ENCODE measurements at regions not wholly inside any gene's neighbourhood (a gene's known extent, or its start where the extent isn't known, plus 50 kb on each side); places are given as distances from the start of the nearest gene placed in this dataset.

DNA sequence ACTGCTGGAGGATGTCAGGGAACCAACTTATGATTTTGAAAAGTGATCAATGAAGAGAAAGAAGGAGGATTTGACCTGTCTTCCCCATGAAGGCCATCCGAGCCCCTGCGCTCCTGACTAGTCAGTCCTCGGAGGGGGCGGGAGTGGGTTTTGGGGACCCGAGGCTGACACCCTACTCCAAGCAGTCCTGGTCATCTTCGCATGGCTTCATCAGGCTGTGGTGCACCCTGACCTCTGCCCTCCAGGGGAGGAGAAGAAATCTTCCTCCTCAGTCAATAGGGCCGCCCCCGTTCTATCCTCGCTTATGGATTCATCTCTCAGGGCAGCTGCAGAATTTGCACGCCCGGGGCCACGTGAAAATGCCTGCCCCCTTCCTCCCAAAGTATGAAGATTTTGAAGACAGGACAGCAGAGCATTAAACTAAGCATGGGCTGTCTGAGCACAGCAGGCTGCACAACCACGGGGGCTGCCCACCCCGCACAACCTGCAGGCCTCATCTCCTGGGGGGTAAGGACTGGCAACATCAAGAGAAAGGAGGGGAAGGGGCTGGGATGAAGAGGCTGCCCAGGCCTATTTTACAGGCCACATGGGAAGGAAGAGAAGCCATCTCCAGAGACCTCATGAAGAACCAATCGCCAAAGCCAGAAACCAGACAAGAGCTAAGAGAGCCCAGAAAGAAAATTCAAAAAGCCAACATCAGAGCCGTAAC is 138.1 kb upstream of the PHACTR3 start:
- no peak for DNase-seq (ENCODE audit: low read depth)
- no peak overlapping the region for H3K4me3 ChIP-seq (ENCODE audit: low read depth, low read length)
- TF ChIP-seq, protein P1, sequence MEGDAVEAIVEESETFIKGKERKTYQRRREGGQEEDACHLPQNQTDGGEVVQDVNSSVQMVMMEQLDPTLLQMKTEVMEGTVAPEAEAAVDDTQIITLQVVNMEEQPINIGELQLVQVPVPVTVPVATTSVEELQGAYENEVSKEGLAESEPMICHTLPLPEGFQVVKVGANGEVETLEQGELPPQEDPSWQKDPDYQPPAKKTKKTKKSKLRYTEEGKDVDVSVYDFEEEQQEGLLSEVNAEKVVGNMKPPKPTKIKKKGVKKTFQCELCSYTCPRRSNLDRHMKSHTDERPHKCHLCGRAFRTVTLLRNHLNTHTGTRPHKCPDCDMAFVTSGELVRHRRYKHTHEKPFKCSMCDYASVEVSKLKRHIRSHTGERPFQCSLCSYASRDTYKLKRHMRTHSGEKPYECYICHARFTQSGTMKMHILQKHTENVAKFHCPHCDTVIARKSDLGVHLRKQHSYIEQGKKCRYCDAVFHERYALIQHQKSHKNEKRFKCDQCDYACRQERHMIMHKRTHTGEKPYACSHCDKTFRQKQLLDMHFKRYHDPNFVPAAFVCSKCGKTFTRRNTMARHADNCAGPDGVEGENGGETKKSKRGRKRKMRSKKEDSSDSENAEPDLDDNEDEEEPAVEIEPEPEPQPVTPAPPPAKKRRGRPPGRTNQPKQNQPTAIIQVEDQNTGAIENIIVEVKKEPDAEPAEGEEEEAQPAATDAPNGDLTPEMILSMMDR (conservative IDR thresholded peaks at IDR 0.05; ENCODE audit: low read depth, low read length): no peak

DNA sequence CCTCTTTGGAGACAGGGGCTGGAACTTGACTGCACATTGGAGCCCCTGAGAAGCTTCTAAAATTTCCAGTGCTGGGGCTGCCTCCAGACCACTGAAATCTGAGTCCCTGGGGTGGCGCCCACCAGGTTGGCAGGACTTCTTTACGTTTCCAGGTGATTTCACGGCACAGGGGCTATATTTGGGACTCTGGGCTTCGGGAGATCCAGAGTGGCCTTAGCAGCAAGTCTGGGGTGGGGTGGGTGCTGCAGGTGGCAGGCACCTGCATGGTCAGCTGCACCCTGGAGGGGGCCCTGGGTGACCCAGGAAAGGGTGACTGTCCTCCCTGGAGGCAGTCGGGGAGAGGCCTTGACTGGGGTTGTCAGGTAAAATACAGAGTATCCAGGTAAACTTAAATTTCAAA is 135.5 kb upstream of the PHACTR3 start:
- TF ChIP-seq, protein P1 (conservative IDR thresholded peaks at IDR 0.05; ENCODE audit: low read depth, low read length): no peak
- DNase-seq (ENCODE audit: low read depth): no peak
- H3K4me3 ChIP-seq (ENCODE audit: low read depth, low read length): no peak overlapping the region

DNA sequence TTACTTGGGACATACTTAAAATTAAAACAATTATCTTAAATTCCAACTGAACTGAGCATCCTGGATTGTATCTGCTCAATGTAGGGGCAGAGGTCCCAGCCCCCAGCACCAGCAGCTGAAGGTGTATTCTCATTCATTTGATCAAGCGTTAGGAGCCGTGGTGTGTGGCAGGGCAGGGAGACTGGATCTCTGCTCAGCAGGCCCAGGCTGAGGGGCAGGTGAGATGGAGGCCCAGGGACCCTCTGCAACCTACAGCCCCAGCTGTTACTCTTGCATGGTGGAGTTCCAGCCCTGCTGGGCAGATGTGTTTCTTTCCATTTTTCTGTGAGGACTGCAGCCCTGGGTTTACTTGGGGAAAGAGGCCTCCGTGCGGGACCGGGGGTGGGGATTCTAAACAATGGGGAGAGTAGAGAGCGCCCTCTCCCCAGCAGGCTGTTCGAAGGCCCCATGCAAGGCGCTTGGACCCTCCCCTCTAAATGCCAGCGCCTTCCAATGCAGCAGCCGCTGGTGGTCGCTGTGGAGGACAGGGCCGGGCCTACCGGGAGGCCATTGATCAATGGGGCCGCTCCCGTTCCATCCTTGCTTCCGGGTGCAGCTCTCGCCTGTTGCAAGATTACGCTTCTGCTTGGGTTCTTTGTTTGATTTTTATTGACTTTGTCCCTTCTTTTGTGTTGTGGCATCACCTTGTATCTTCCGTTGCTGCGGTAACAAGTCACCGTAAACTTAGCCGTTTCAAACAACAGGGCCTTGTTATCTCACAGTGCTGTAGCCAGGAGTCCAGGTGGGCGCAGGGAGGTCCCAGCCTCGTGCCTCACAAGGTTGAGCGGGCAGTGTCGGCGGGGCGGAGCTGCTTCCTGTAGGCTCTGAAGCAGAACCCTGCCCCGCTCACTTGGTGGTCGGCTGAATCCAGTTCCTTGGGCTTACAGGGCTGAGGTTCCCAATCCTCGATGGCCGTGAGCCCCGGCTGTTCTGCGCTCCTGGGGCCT is 134.8 kb upstream of the PHACTR3 start:
- TF ChIP-seq, protein P1 (conservative IDR thresholded peaks at IDR 0.05; ENCODE audit: low read depth, low read length): no peak
- no peak overlapping the region for H3K4me3 ChIP-seq (ENCODE audit: low read depth, low read length)
- DNase-seq (ENCODE audit: low read depth): no peak

DNA sequence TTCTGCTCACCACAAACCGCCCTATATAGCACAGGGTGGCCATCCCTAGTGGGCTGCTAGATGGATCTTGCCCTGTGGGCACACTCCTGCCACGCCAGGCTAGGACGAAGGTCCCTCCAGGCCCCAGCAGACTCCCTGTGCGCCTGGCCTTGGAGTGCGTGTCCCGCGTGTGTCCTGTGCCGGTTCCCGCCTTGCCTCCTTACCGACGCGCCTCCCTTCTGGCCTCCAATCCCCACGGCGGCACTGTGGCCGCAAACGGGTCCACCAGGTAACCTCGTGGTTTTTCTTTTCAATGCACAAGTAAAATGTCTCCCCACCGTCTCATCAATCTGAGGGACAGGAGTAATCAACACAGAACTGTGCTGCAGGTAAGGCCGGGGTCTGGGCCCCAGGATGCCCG is 133.8 kb upstream of the PHACTR3 start:
- H3K4me3 ChIP-seq (ENCODE audit: low read depth, low read length): no peak overlapping the region
- no peak for DNase-seq (ENCODE audit: low read depth)
- TF ChIP-seq, protein P1 (conservative IDR thresholded peaks at IDR 0.05; ENCODE audit: low read depth, low read length): no peak

DNA sequence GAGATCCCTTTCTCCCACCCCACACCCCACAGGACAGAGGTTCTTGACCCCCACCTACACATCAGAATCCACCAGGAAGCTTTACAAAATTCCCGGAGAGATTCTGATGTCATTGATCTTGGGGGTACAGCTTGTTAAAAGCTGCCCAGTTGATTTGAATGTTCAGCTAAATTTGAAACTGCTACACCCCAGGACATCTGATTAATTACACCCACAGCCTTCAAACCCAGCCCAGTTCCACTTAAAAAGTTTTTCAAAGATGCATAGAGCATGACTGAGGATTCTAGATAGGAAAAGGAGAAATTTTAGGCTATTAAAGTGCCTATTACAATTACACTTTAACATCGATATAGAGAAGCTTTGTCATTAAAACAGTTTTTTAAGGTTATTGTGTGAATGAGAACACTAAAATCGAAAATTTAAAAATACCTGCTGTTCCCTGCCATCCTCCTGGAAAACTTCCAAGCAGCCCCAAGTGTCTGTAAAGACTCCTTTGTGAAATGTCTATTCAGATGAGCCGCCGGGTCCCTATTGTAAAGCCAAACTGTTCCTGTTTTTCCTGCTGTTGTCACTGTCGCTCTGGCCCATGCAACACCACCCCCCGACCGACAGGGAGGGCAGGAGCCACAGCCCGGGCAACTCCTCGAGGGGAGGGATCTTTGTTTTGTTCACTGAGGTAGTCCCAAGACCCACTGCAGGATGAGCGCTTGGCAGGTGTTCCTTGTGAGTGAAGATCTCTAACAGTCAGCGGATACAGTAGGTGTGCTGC is 132.5 kb upstream of the PHACTR3 start:
- TF ChIP-seq, protein P1 (conservative IDR thresholded peaks at IDR 0.05; ENCODE audit: low read depth, low read length): no peak
- no peak overlapping the region for H3K4me3 ChIP-seq (ENCODE audit: low read depth, low read length)
- DNase-seq (ENCODE audit: low read depth): no peak

DNA sequence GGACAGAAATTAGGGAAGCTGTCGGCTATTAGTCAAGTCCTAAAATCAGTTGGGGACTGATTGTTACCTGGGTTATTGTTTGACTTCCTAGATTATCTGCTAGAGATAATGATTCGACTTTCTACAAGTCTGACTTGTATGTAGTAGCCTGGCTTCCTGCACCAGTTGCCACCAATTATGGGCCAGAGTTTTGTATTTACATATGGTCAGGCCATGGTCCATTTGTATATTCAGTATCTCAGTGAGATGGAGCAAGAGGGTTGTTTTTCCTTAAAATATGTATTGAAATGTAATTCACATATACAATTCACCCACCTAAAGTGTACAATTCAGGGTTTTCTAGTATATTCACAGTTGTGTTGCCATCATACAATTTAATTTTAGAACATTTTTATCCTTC is 130.6 kb upstream of the PHACTR3 start:
- no peak for DNase-seq (ENCODE audit: low read depth)
- TF ChIP-seq, protein P1 (conservative IDR thresholded peaks at IDR 0.05; ENCODE audit: low read depth, low read length): no peak
- H3K4me3 ChIP-seq (ENCODE audit: low read depth, low read length): no peak overlapping the region
